ENCODE measurements at regions not wholly inside any gene's neighbourhood (a gene's known extent, or its start where the extent isn't known, plus 50 kb on each side); places are given as distances from the start of the nearest gene placed in this dataset.
"Not testable (repeated sequence)": the region's sequence is repeated elsewhere in the genome, so short reads cannot be mapped to it uniquely, and the experiment has no call there.

GRCh38 chr9:32010322-32010721 is 374.1 kb upstream of the ACO1 start:
- no peak for DNase-seq

DNA sequence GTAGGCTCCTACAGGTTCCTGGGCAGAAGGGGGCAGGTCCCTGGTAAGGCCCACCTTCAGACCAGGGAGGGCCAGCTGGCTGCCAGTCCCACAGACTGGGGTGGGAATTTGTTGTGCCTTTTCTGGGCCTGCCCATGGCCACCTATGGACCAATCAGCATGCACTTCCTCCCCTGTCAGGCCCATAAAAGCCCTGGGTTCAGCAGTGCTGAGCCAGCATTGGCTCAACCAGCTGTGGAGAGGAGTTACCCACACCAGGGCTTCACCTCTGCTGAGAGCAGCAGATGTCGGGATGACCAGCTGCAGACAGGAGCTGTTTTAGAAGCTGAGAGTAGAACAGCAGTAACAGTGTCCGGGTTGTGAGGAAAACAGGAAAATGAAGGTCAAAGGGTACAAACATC is 373.4 kb upstream of the ACO1 start:
- DNase-seq, result no peak

DNA sequence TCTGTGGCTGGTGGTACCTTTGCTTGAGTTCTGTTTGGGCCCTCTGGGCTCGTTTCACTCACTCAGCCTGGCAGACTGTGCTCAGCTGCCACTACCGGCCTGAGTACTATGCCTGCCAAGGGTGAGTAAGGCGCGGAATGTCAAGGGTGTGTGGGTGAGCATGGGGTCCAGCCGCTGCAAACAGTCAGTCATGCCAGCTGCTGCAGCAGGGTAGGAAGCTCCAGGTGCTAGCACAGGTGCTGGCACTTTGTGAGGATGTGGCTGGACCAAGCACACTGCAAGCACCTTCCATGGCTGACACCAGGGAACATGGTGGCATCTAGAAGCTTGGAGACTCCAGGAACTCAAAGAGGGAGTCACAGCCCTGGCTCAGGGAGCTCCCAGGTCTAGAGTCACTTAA is 368.6 kb upstream of the ACO1 start:
- no peak for DNase-seq

- no peak for DNase-seq
Measured at GRCh38 chr9:32045513-32045912, 338.9 kb upstream of the ACO1 start.

GRCh38 chr9:32067261-32067660 is 317.2 kb upstream of the ACO1 start:
- no peak for DNase-seq

- no peak for DNase-seq
Measured at GRCh38 chr9:32069169-32069813, 315.2 kb upstream of the ACO1 start.

- no peak for DNase-seq
Measured at GRCh38 chr9:32069969-32070368, 314.5 kb upstream of the ACO1 start.

DNA sequence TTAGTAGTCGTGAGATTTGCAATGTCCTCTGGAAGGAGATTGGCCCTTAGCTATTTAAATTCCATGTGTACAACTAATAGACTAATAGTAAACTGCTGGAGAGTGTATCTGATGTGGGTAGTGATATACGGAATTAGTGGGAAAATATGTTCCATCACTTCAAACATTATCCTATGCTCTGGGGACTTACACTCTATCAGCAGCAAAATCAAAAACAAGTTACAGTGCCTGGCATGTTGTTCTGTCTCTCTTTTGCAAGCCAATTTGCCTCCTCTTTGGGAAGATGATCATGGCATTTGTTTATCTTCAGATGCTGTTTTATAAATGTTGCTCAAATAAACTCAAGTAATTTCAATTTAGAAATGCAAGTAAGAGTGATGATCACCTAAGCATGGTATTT is 311.9 kb upstream of the ACO1 start:
- DNase-seq, result no peak

DNA sequence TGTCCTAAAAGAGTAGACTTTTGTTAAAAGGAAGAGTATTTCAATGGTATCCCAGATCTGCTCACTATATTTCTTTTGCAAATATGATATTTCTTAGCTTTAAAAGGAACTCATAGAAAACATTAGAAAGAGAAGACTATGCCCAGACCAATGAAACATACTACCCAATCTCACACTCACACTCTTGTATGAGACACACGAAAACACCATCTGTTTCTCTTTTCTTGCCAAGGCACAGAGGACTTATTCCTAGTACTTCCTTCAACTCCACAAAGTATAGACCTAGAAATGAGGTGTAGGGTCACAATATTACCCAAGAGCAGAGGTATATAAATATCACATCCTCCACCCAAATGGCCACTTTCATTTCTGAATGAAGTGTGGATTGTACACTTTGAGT is 292.4 kb upstream of the ACO1 start:
- no peak for DNase-seq

DNA sequence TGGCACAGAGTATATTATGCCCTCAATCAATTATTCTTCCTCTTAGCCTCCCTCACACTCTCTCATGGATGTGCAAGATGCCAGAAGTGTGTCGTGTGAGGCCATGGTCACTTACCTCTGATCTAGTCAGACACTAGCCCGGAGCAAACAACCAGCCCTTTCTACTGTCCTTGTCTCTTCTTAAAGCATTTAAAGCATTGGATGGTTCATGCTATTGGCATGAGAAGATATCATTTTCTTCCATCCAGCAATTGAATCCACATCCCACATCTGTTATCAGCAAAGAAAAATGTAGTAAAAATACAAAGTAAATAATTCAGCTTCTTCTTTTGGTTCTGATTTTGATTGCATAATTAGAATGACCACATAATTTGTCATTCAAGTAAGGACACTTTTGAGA is 267.2 kb upstream of the ACO1 start:
- DNase-seq, result no peak

- DNase-seq, result no peak
Measured at GRCh38 chr9:32128546-32128945, 255.9 kb upstream of the ACO1 start.

GRCh38 chr9:32130709-32131108 is 253.7 kb upstream of the ACO1 start:
- not testable (repeated sequence) for DNase-seq

- DNase-seq, result no peak
Measured at GRCh38 chr9:32136700-32137339, 247.6 kb upstream of the ACO1 start.

- DNase-seq, result no peak
Measured at GRCh38 chr9:32142074-32142473, 242.4 kb upstream of the ACO1 start.

DNA sequence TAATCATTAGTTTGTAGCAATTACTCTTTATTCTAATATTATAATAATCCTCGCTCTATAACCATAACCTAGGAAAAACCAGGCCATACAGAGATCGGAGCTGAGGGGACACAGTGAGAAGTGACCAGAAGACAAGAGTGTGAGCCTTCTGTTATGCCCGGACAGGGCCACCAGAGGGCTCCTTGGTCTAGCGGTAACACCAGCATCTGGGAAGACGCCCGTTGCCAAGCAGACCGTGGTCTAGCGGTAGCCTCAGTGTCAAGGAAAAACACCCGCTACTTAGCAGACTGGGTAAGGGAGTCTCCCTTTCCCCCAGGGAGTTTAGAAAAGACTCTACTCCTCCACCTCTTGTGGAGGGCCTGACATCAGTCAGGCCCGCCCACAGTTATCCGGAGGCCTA is 235.9 kb upstream of the ACO1 start:
- DNase-seq, result not testable (repeated sequence)

- DNase-seq, result no peak
Measured at GRCh38 chr9:32161209-32161608, 223.2 kb upstream of the ACO1 start.

DNA sequence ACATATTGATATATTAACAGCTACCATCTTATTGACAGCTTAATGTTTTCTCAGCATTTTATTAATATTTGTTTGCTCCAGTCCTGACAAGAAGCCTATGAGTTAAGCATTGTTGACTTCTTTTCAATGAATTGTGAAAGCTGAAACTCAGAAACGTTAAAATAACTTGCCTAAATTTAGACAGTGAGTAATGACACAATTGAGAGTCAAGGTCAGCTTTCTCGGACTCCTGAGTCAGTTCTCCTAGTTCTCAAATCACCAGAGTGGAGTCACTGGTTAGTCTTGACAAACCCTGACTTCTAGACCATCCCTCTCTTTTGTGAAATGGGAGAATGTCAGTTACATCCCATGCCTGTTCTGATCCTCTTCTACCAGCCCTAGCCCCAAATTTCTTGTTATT is 222.7 kb upstream of the ACO1 start:
- DNase-seq, result no peak

DNA sequence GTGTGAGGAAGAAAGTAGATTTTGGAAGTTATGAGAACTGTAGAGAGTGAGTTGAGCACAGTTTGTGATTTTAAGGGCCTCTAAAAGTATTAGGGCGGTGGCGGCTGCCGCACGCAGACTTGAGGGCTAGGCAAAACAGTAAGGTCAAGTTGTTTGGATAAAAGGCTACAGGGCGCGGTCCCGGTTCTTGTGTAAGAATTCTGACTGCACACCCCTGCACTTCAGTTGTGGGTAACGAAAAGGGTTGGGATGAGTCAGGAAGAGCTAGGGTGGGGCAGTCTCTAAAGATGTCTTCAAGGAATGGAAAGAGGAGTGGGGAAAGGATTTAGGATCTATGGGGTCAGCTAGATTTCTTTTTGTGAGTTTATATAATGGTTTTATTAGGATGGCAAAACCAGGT is 218.1 kb upstream of the ACO1 start:
- not testable (repeated sequence) for DNase-seq

DNA sequence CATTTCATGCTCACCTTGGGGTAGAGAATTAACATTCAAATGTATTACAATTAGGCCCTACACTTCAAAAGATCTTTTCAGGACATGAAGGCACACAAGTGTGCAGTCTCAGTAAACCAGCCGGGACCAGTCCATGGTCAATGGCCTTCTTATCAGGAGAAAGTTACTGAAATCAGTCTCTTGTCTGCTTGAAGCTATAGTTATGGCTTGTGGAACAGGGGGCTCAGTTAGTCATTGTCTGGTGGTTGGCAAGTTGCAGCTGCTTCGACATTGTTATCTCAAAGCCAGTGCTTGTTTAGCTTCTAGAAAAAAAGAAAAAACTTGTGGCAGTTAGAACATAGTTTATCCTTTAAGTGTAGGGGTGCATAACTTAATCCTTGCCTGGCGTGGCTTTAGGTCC is 213.1 kb upstream of the ACO1 start:
- DNase-seq, result no peak

DNA sequence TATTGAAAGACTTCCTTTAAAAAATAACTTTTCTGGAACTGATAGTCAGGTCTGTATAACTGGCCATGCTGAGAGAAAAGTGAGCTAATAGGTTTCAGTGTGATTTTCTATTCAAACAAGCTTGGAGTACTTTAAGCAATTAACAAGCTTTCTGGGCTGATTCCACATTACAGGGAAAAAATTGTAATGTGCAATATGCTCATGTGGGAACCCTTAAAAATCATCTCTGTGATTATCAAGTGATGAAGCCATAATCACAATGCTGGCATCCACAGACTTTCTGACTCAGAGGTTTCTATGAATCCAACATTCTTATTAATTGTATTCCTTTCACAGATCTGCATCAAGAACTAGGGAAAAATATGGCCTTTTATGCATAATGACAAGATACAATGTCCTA is 212.2 kb upstream of the ACO1 start:
- DNase-seq, result no peak

DNA sequence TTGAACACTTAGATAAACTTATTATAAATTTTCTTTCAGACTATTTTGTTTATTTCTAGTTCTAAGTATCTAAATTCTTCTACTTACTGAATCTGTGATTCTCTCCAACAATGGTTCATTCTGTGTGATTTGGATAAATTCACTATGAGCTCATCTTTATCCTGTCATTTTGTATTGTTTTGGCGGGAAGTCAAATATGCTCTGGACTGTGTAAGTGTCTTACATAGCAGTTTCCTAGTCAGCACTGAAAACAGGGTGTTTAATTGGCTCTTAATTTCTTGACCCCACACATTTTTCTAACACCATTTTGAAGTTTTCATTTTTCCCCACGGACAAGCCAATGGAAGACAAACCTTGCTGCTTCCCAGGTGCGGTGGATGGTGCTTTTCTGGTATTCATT is 207.0 kb upstream of the ACO1 start:
- no peak for DNase-seq

- DNase-seq, result no peak
Measured at GRCh38 chr9:32180597-32180996, 203.8 kb upstream of the ACO1 start.

DNA sequence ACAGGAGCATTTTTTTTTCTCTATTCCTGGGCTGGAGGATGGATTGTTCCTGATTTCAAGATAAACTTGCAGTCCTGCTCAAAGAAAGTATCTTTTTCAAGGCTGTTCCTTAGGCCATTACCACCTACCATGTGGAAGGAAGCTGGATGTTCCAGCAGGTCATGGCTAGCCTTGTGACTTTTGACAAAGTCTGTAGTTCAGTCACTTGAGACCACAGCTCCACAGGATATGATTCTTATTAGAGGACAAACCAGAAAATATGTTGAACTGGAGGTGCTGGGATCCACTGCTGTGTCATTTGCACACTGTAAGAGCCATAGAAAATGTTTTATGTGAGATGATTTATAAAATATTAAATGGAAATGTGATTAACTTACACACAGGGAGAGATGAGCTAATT is 184.2 kb upstream of the ACO1 start:
- no peak for DNase-seq

GRCh38 chr9:32200896-32201295 is 183.5 kb upstream of the ACO1 start:
- DNase-seq, result no peak

GRCh38 chr9:32209164-32209563 is 175.3 kb upstream of the ACO1 start:
- not testable (repeated sequence) for DNase-seq
